ENCODE measurements at regions not wholly inside any gene's neighbourhood (a gene's known extent, or its start where the extent isn't known, plus 50 kb on each side); places are given as distances from the start of the nearest gene placed in this dataset.
A peak's percentile ranks its signal among the peaks of the same experiment; 100 is the strongest.
"Not testable (repeated sequence)": the region's sequence is repeated elsewhere in the genome, so short reads cannot be mapped to it uniquely, and the experiment has no call there.

DNA sequence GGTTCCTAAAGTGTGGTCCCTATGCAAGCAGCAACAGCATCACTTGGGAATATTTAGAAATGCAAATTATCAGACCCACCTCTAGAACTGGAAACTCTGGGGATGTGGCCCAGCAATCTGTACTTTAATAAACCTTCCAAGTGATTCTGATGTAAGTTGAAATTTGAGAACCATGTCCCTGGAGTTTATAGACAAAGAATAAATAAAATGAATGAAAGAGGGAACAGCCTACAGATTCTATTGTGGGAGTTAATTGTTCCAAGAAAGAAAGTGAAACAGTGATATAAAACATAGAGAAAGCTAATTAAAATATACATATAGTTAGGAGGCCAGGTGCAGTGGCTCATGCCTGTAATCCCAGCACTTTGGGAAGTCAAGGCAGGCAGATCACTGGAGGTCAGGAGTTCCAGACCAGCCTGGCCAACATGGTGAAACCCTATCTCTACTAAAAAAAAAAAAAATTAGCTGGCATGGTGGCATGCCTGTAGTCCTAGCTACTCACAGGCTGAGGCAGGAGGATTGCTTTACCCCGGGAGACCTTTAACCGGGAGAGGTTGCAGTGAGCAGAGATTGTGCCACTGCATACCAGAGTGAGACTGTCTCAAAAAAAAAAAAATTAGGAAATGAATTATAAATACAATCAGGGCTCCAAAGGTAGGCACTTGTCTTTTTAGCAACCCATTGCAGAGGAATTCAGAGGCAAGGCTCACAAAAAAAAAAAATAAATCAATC, 507.5 kb downstream of the NAV3 start:
- DNase-seq, result no peak

DNA sequence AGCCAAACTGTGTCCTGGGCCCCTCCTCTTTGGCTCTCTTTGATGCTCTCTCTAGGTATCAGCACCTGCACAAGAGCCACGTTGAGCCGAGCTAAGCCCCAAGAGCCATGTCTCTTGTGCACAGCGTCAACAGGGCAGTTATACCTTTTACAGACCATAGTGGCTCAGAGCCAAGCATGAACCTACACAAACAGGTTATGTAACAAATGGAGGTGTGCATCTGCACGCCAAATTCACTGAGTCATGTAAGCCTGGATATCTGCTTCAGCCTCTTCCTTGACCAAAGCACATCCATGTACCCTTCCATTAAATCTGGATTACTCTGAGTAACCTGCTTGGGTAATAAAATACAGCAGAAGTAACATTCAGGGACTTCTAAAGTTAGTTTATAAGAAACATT, 509.7 kb downstream of the NAV3 start:
- DNase-seq, result no peak

DNA sequence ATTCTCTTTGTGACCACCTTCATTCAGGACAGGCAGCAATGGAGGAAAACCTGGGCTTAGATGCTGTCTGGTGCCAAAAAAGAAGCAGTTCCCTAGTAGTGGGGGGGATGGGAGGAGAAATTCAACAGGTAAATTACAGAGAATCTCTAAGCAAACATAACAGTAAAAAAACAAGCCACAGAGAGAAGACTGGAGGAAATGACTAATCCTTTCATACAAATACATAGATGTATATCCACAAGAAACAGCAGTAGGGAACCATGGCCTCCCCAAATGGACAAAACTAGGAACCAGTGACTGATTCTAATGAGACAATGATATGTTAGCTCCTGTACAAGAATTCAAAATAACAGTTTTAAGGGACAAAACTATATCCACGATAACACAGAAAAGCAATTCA, 513.0 kb downstream of the NAV3 start:
- DNase-seq, result no peak

DNA sequence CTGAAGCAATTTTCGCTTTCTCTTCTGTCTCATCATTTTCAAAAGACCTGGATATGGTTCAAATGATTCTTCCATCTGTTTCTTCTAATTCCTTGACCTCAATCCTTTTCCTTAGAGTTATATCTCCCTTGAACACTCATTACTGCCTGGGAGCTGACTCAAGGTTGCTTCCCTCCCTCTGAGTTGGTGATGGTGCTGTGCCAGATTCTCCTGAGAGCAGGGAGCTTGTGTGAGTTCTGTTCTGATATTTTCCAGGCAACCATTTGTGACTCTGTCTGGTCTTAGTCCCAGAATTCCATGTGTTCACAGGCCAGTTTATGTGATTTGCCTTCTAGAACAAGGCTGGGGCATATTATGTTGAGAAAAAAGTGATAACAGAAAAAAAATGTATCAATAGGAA, 505.1 kb upstream of the SYT1 start:
- DNase-seq, result no peak

DNA sequence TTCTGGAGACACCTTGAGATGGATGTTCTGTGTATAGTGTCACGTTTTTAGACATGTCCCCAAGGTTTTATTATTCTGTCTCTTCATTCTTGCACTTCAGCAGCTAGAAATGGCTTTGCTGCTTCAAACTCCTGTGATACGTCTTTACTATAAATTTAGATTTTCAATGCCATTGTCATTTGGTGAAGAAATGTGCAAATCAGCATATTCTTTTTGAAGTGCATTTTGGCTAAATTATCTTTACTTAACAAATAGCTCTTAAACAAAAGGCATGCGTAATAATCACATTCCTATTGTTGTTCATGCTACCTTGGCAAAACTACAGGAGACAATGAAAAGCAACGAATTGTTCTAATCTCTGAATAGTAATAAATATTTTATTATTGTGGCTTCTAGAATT, 502.9 kb upstream of the SYT1 start:
- no peak for DNase-seq

DNA sequence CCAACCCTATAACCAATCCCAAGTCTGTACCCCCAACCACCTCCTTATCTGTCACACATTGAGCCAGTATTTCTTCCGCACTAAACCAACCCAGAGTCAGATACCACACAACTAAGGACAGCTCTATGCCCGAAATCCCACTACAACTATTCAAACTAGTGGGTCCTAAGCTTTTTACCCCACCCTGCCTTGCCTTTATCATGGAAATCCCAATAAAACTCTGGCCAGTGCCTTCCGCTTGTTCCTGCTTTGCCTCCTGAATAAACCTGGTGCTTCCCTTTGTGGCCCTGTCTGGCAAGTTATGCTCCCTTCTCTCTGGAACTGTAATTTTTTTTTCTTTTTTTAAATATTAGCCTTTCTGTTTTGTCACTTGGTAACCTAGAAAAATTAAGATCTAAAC, 493.3 kb upstream of the SYT1 start:
- DNase-seq, result no peak

DNA sequence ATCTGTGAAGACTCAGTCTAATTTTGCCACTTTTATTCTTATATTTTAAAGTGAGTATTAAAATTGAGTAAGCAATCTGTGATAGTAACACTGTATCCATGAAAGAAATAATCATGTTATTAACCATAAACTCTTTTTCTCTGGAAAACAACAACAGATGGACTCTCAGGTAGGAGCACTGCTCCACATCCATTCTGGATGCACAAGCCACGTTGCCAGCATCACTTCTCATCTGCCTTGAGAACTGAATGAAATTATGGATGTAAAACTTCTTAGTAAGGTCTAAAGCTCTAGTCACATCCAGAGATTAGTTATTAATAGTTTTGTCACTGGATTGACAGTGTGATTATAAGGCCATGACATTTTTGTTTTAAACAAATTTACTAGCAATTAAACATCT, 489.1 kb upstream of the SYT1 start:
- DNase-seq, result peak; percentile 6

DNA sequence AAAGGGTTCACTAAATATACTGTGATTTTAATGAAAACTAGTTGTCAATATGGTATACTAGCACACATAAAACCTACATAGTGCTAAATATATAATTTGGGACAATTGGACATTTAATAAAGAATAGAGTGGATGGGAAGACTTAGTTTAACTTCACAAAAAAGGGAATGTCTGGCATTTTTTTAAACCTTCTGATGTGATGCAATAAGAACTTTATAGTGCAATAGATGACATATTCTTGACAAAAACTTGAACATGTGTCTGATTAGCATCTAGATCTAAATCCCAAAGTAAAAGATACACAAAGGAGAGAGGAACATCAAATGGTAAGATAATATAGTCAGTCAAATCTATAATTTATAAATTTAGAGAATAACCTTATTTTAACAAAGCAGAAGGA, 488.3 kb upstream of the SYT1 start:
- no peak for DNase-seq

DNA sequence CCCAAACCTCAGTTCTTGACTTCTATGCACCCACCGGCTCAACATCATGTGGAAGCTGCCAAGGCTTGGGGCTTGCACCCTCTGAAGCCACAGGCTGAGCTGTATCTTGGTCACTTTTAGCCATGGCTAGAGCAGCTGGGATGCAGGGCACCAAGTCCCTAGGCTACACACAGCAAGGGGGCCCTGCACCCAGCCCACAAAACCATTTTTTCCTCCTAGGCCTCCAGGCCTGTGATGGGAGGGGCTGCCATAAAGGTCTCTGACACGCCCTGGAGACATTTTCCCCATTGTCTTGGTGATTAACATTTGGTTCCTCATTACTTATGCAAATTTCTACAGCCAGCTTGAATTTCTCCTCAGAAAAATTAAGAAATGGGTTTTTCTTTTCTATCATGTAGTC, 485.5 kb upstream of the SYT1 start:
- not testable (repeated sequence) for DNase-seq

DNA sequence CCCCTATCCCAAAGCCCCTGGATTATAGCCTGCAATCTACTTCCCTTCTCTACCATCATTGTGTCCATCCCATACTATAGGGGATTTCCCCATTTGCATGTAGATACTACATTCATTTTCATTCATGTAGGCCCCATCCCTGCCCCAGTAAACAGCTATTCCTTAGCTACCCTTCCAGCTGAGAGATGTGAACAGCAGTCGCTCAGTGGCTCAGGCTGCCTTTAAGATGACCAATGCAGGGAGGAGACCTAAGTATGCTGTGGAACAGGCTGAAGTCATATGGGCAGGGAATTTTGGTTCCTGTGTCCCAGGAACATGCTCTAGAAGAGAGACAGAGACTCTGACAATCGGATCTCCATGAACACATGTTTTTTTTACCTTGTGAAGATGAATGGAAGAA, 481.2 kb upstream of the SYT1 start:
- no peak for DNase-seq

DNA sequence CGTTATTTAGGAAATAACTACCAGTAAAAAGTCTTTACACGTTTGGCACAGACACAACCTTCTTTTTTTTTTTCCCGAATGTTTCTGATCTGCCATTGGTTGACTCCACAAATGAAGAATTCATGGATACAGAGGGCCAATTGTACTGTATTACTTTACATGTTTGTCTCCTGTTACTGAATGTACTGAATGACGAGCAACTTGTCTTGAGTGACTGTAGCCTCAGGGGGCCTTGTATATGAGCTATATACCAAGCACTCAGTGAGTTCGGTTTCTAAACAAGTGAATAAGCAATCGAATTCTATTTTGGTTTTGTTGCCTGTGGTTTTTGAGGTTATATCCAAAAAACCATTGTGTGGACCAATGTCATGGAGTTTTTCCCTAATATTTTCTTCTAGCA, 480.0 kb upstream of the SYT1 start:
- no peak for DNase-seq

DNA sequence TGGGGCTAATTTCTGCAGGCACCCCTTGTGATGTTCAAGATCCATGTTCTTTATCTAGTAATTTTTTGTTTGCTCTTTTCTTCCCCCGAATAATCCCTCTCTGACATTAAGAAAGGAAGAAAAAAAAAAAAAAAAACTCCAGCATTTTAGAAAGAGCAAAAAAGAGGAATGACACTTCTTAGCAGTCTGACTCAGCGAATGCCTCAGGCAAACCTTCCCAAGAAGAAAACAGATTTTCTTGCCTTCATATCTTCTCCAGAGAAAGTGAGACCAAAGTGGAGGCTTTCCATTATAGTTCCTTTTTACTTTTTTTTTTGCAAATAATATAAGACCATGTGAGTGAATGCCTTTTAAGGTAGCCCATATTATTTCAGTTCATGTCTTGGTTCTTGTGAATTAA, 479.0 kb upstream of the SYT1 start:
- DNase-seq, result no peak

DNA sequence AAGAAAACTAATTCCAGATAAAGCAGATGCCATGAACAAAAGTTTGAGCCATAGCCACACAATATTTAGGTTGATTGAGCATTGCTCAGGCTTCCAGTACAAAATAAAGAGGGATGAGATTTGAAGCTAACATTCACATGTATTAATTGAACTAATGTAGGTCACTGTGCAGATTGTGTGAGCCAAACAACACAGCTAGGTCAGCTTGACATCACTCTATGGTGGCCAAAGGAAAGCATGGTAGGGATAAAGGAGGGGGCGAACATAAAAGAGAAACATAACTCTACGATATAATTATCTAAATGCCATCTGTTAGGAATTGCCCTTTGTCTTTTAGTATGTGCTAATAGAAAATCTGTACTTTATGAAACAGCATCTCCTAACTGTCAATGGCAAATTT, 477.7 kb upstream of the SYT1 start:
- no peak for DNase-seq

DNA sequence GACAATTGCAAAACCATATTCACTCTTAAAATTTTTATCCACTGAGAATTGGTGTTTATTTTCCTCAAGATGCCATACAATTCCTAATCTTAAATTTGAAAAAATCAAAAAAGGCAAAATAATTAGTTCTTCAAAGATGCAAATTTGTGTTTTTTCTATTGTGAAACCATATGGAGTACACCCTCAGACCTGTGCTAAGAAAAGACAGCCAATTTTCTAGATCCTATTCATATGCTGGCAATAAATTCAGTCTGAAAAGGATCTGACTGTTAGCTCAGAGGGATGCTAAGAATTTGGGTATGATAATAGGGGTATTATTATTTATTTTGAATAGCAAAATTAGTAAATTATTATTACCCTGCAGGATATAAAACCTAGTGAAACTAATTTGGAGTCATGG, 476.9 kb upstream of the SYT1 start:
- no peak for DNase-seq

DNA sequence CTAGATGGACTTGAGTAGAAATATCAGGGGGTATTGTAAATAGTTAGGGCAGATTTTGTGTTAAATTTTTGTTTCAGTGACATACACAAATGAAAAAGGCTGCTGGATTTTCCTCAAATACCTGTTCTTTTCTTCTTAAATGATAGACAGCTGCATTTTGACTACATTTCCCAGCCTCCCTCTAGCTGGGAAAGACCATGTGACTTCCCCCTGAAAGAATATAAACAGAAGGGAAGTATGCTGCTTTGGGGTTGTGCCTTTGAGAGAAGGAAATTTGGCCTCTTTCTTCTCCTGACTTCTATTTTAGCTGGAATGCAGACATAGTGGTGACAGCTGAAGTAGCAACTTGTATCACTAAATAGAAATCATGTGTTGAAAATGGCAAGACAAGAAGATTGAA, 476.1 kb upstream of the SYT1 start:
- no peak for DNase-seq

DNA sequence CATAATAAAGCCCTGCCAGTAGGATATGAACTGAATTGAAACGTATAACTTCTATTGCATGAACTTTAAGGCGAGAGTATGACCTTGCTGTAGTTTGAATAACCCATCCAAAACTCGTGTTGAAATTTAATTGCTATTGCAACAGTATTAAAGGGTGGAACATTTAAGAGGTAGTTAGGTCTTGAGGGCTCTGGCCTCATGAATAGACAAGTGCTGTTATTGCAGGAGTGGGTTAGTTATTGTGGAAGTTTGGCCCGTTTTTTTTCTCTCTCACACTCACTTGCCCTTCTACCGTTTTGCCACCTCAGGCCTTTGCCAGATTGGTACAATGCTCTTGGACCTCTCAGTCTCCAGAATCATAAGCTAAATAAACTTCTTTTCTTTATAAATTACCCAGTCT, 473.7 kb upstream of the SYT1 start:
- DNase-seq, result no peak

DNA sequence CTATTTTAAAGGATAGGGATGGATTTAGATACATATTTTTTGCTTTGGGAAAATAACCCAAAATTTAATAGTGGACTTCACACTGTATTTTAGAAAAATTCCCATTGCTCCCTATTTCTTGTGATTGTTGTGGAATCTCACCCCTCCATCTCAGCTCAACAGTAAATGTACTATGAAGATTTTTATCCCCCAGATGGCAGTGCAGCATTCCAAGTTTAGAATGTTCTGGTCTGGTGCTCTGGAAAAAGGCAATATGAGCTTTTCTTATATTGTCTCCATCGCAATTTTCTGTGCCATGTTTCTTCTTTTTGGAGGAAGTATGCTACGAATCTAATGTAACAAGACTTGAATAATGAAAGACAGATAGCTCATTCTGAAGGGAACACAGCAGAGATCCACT, 471.7 kb upstream of the SYT1 start:
- peak; percentile 66 for DNase-seq

DNA sequence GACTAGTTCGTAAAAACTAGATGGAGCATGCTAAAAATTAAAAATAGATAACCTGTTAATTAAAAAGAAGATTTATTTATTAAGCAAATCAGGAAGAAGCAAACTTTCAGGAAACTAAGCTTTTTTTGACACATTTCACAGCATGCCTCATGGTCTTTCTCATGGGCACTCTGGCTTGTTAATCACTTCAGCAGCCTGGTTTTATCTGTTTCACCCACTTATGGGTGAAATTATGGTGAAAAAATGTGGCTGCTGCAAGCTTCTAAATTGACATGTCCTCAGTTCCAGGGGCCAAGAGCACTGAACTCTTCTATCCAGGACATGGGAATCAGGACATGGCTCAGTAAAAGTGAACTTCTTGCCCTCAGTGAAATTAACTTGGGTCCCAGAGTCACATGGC, 468.6 kb upstream of the SYT1 start:
- no peak for DNase-seq

DNA sequence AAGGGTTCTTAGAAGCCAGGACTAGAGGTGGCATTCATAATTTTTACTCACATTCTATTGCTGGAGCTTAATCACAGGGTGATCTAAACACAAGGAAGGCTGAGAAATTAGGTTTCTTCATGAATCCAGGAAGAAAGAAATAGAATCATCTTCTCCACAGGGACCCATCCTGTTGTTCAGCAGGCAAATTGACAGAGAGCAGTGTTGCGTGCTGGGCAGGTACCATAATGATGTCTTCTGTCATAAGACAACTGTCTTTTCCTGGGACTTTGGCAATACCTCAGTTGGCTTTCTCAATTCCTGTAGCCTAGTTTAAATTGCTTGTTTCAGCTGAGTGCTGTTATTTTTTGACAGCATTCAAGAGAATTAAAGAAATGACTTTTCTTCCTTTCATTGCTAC, 468.0 kb upstream of the SYT1 start:
- no peak for DNase-seq

DNA sequence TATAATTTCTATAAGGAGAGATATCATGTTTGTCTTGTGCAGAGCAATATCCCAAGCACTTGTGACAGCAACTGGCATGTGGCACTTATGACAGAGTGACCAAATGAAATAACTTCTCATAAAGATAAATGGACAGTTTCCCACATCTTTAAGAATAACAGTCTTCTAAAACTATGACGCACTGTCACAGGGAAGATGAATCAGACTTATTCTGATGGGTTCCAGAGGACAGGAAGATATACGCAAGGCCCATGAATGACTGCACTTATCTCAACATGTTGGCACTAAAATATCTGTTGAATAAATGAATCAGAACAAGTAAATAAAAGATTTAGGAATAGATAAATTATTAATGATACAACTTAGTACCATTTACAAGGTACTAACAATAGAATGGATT, 465.8 kb upstream of the SYT1 start:
- DNase-seq, result no peak

DNA sequence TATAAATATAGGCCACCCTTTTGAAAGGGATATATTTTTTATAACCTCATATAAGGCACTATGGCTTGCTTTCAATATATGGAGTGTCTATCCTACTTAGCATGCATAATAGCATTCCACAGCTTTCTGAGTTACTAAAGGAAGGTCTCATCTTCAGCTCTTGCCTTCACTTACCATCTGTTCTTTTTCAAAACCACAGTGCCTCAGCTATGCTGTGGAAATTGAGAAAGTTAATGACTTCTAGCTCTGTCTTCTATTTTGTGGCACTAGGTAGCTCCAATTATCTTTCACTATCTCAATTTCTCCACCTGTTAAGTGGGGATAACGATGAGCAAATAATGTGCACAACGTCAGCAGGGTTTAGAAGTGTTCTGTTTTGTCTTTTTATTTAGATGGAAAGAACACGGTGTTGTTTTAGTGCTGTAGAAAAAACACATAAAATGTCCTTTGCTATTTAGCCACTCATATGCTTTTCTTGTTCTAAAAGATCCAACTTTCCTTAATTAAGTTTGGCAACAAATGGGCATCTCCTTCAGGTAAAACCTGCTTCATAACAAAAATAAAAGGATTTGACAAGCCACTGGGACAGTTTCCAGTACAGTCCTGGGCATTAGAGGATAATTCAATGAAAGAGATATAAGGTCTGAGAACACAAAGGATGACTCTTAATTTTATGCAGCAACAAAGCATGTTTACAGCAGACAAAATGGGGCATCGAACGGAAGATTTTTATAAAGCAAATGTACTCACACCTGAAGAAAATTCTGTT, 462.0 kb upstream of the SYT1 start:
- DNase-seq, result peak; percentile 62

DNA sequence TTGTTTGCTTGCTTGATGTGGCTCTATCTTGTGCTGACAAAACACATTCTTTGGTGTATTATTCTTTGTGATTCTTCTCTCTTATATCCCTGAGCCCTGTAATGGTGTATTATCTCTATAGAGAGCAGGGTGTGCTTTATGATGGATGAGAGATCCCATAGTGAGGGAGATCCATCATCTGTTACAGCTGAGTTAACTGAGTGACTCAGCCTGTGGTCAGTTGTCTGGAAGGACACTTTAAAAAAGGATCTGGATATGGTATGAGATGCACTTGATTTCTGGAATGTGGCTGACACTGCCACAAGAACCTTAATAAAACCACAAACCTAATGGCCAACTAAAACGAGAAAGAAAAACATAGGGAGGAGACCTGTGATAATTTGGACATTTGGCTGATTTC, 461.4 kb upstream of the SYT1 start:
- DNase-seq, result peak; percentile 31

DNA sequence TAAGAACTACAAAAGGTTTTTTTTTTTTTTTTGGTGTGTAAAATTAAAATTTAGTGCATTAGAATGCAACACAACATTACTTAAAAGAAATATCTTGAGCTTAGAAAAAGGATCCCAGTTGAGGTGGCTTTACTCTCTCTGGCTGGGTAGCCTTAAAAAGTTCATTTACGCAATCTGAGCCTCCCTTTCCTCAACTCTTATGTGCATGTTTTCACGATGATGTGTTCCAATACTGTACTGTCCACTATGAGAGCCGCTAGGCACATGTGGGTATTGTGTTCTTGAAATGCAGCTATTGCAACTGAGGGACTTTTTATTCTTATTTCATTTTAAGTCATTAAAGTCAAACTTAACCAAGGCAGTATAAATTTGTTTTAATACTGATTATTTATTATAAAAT, 460.9 kb upstream of the SYT1 start:
- no peak for DNase-seq

DNA sequence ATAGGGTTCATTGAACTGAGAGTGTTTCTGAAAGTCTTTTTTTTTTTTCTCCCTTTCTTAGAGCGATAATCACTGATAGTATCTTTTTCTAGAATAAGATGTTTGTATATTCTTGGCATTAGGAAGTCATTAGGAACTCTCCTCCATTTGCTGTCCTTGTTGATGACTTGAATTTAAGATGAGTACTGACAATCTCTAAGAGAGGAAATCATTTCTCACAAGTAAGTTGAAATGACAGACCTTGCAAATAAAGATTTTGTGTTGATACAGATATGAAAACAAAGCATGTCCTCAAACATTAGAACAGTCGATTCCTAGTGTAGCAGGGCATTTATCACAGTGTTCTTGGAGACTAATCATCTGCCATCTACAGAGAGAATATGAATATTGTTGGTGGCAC, 458.4 kb upstream of the SYT1 start:
- DNase-seq, result no peak

DNA sequence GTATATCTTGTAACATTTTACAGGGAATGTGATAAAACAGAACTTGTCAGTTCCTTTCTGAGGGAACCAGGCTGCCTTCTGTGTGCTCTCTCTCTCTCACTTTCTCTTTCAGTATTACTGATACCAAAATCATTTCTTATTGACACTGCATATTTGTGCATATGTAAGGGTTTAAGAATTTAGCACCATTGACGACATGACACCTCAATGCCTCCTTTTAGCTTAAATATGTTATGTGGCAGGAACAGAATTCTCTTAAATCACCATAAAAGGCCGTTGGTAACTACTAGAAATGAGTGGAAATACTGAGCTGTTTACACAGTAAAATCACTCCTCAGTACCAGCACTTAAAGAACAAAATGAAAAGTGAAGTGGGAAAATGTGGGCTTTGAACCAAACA, 457.7 kb upstream of the SYT1 start:
- DNase-seq, result no peak
